ENCODE measurements at regions not wholly inside any gene's neighbourhood (a gene's known extent, or its start where the extent isn't known, plus 50 kb on each side); places are given as distances from the start of the nearest gene placed in this dataset.

DNA sequence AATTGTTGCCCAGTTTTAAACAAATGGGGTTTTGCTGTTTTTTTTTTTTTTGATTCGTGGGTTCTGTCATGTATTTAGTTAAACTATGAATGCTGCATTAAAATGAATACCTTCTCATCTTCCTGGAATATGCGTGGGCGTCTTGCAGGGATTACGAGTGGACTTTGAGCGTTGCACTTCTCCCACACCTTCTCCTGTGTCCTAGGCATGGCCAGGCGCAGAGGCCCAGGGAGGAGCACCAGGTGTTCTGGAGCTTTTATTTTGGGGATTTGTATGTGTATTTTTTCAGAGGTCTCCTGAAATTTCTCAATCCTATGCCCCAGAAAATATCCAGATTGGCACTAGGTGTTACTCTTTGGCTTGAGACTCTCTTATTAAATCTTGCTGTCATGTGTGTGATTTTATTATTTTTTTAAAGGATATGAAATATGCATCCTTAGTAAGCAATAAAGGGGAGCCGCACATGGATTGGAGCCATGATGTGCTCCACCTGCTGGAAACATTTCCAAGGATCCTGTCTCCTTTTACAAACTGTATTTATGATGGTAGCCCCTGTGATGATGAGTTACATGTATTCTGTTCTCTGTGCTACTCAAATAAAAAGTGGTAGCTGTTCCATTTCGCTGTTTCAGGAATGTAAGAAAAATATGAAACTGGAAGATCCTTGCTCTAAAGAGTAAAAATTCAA is 482.2 kb upstream of the KLF6 start:
- Histone ChIP-seq H3K27ac (ENCODE audit: low read depth, low read length) (no peak overlapping the region), H3K79me2 (ENCODE audit: insufficient read depth, low read length) (no peaks in the 10 kb centered on the region), H3K9me2 (replicated peaks; ENCODE audit: insufficient read depth, low read length) (no peaks in the 10 kb centered on the region), H3K4me2 (ENCODE audit: low read depth, low read length, poor library complexity, severe bottlenecking) (no peak overlapping the region), H3F3A (ENCODE audit: insufficient read depth) (no peaks in the 10 kb centered on the region), H3K9ac (ENCODE audit: low read length) (no peak overlapping the region), H3K9me3 (ENCODE audit: insufficient read depth, low read length) (no peaks in the 10 kb centered on the region), H2AFZ (ENCODE audit: low read depth, low read length, severe bottlenecking) (no peak overlapping the region), H3K36me3 (ENCODE audit: low read length) (no peaks in the 10 kb centered on the region), H3K27me3 (ENCODE audit: low read length) (no peaks in the 10 kb centered on the region), H4K20me1 (ENCODE audit: low read depth, low read length) (no peaks in the 10 kb centered on the region), H3K4me3 (ENCODE audit: insufficient read depth, low read length, poor library complexity, severe bottlenecking) (no peak overlapping the region)
- no peak for TF ChIP-seq EZH2phosphoT487 (conservative IDR thresholded peaks at IDR 0.05; ENCODE audit: low read length)
- TF ChIP-seq, protein P1, sequence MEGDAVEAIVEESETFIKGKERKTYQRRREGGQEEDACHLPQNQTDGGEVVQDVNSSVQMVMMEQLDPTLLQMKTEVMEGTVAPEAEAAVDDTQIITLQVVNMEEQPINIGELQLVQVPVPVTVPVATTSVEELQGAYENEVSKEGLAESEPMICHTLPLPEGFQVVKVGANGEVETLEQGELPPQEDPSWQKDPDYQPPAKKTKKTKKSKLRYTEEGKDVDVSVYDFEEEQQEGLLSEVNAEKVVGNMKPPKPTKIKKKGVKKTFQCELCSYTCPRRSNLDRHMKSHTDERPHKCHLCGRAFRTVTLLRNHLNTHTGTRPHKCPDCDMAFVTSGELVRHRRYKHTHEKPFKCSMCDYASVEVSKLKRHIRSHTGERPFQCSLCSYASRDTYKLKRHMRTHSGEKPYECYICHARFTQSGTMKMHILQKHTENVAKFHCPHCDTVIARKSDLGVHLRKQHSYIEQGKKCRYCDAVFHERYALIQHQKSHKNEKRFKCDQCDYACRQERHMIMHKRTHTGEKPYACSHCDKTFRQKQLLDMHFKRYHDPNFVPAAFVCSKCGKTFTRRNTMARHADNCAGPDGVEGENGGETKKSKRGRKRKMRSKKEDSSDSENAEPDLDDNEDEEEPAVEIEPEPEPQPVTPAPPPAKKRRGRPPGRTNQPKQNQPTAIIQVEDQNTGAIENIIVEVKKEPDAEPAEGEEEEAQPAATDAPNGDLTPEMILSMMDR (IDR thresholded peaks at IDR 0.05; ENCODE audit: insufficient read depth, low read length, poor library complexity, severe bottlenecking): no peak

DNA sequence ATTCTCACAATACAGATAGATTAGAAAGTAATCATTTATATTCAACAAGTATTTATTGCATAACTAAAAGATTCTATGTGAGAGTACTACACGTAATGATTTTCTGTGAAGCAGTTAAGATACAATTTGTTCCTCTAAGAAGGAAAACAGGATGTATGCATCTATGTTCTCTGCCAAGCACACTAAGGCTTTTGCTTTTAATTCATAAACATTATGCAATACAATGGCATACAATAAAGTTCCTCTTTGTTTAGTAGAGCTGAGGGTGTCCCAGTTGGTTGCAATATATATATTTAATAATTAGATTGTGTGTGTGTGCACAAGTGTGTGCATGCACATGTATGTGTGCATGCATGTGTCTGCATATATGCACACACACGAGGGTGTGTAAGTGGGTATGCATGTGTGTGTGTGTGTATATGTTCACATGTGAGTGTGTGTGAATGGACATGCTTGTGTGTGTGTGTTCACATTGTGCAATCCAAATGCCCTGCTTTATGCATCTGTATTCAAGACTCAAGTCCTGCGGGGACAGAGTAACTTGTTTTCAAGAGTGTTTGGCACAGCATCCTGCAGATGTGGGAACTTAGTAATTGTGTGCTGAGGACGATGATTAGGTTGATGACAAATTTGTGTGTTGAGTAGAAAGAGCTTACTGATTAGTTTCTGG is 481.5 kb upstream of the KLF6 start:
- no peaks in the 10 kb centered on the region for H3F3A ChIP-seq (ENCODE audit: insufficient read depth)
- no peak overlapping the region for H2AFZ ChIP-seq (ENCODE audit: low read depth, low read length, severe bottlenecking)
- H3K4me3 ChIP-seq (ENCODE audit: insufficient read depth, low read length, poor library complexity, severe bottlenecking): no peak overlapping the region
- TF ChIP-seq, protein P1 (IDR thresholded peaks at IDR 0.05; ENCODE audit: insufficient read depth, low read length, poor library complexity, severe bottlenecking): no peak
- no peak for TF ChIP-seq EZH2phosphoT487 (conservative IDR thresholded peaks at IDR 0.05; ENCODE audit: low read length)
- no peaks in the 10 kb centered on the region for H3K9me3 ChIP-seq (ENCODE audit: insufficient read depth, low read length)
- H3K36me3 ChIP-seq (ENCODE audit: low read length): no peaks in the 10 kb centered on the region
- H4K20me1 ChIP-seq (ENCODE audit: low read depth, low read length): no peaks in the 10 kb centered on the region
- H3K27me3 ChIP-seq (ENCODE audit: low read length): no peaks in the 10 kb centered on the region
- H3K9ac ChIP-seq (ENCODE audit: low read length): no peak overlapping the region
- H3K79me2 ChIP-seq (ENCODE audit: insufficient read depth, low read length): no peaks in the 10 kb centered on the region
- H3K9me2 ChIP-seq (replicated peaks; ENCODE audit: insufficient read depth, low read length): no peaks in the 10 kb centered on the region
- no peak overlapping the region for H3K27ac ChIP-seq (ENCODE audit: low read depth, low read length)
- H3K4me2 ChIP-seq (ENCODE audit: low read depth, low read length, poor library complexity, severe bottlenecking): no peak overlapping the region

DNA sequence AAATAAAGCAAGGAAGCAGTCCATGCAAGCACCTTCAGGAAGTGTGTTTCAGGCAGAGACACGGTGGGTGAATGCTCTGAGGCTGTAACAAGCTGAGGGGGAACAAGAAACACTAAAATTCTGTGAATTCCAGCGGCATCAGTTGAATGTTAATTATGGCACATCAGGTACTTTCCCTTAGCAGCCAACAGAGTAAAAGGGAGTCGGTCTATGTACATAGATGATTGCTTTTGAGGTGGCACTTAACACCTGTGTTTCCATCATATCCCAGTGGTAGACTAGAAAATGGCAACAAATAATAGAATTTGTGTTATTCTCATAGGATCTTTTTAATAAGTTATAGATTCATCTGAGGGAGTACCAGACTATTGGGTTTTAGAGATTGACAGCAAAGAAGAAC is 481.0 kb upstream of the KLF6 start:
- no peak for TF ChIP-seq EZH2phosphoT487 (conservative IDR thresholded peaks at IDR 0.05; ENCODE audit: low read length)
- TF ChIP-seq, protein P1 (IDR thresholded peaks at IDR 0.05; ENCODE audit: insufficient read depth, low read length, poor library complexity, severe bottlenecking): no peak
- no peak overlapping the region for H3K9ac ChIP-seq (ENCODE audit: low read length)
- no peaks in the 10 kb centered on the region for H4K20me1 ChIP-seq (ENCODE audit: low read depth, low read length)
- H3K36me3 ChIP-seq (ENCODE audit: low read length): no peaks in the 10 kb centered on the region
- no peaks in the 10 kb centered on the region for H3K79me2 ChIP-seq (ENCODE audit: insufficient read depth, low read length)
- H3K9me2 ChIP-seq (replicated peaks; ENCODE audit: insufficient read depth, low read length): no peaks in the 10 kb centered on the region
- H3K9me3 ChIP-seq (ENCODE audit: insufficient read depth, low read length): no peaks in the 10 kb centered on the region
- H2AFZ ChIP-seq (ENCODE audit: low read depth, low read length, severe bottlenecking): no peak overlapping the region
- H3F3A ChIP-seq (ENCODE audit: insufficient read depth): no peaks in the 10 kb centered on the region
- H3K4me2 ChIP-seq (ENCODE audit: low read depth, low read length, poor library complexity, severe bottlenecking): no peak overlapping the region
- no peaks in the 10 kb centered on the region for H3K27me3 ChIP-seq (ENCODE audit: low read length)
- no peak overlapping the region for H3K27ac ChIP-seq (ENCODE audit: low read depth, low read length)
- no peak overlapping the region for H3K4me3 ChIP-seq (ENCODE audit: insufficient read depth, low read length, poor library complexity, severe bottlenecking)
